HepG2 (cell line): ENCODE measurements at regions not wholly inside any gene's neighbourhood (a gene's known extent, or its start where the extent isn't known, plus 50 kb on each side); places are given as distances from the start of the nearest gene placed in this dataset.
"Not testable (repeated sequence)": the region's sequence is repeated elsewhere in the genome, so short reads cannot be mapped to it uniquely, and the experiment has no call there.

Experiments used
- ATAC-seq: fragments of 200-7000 bp; cut with Tn5 transposase; 3 replicates; pipeline ENCODE4 v1.9.1; 2020; ENCODE audit warnings: mild to moderate bottlenecking, moderate library complexity
- BruUV-seq: library from RNA; stranded (reverse); fragments of 400-500 nt; replicated peaks from 2 replicates; lab custom pipeline; 2021; lab: Mats Ljungman, UMichigan
- CTCF ChIA-PET: fragments of 300-600 bp; formaldehyde crosslinking; extraction: SDS; loops from one replicate; lab custom pipeline; 2021; ENCODE audit warnings: low total read pairs, inconsistent platforms, low intra/inter-chr PET ratio; lab: Yijun Ruan, JAX
- POLR2A ChIA-PET: fragments of 350-600 bp; sonication (Branson Sonifier 250); formaldehyde crosslinking; loops from one replicate; lab custom pipeline; 2020; ENCODE audit warnings: antibody characterized with exemption, inconsistent platforms; lab: Yijun Ruan, JAX
- DNase-seq: peaks from one replicate; pipeline ENCODE4 v3.0.0-alpha.2; 2015; ENCODE audit warnings: low spot score
- FAIRE-seq: peaks from 3 replicates; lab custom pipeline; 2011; peaks lifted over from hg19 to GRCh38; lab: Jason Lieb, UNC
- H2AFZ ChIP-seq: one replicate; pipeline ENCODE4 v1.6.1; 2011; ENCODE audit warnings: low read length, inconsistent platforms
- H3K27ac ChIP-seq: fragments of 300-600 bp; 3 replicates; pipeline ENCODE4 v1.8.0; 2011; ENCODE audit warnings: mixed run types, mild to moderate bottlenecking, mixed read lengths, low read length, inconsistent platforms; ENCODE audit not compliant: insufficient read depth; ENCODE audit errors: extremely low read length
- H3K27me3 ChIP-seq, 2 experiments: fragments of 200-600 bp in 1 of 2; 2 replicates in 1 of 2; 3 replicates in 1 of 2; pipeline versions ENCODE4 v1.6.0 to v1.8.0; 2011; ENCODE audit warnings: low read length in 2 of 2, mild to moderate bottlenecking in 2 of 2, moderate library complexity in 2 of 2, inconsistent platforms in 1 of 2; ENCODE audit not compliant: insufficient read depth in 2 of 2, control insufficient read depth in 1 of 2
- H3K36me3 ChIP-seq, 2 experiments: fragments of 200-600 bp in 1 of 2; replicated peaks in 1 of 2; 2 replicates in 1 of 2; 3 replicates in 1 of 2; pipeline versions ENCODE4 v1.5.1 to v1.8.0; 2011; ENCODE audit warnings: low read length in 2 of 2, inconsistent platforms in 1 of 2; ENCODE audit not compliant: insufficient read depth in 2 of 2, control insufficient read depth in 1 of 2
- H3K4me1 ChIP-seq: 2 replicates; pipeline ENCODE4 v1.5.1; 2012; ENCODE audit warnings: low read length, inconsistent platforms; ENCODE audit not compliant: insufficient read depth
- H3K4me2 ChIP-seq: 2 replicates; pipeline ENCODE4 v1.6.0; 2011; ENCODE audit warnings: low read depth, low read length, inconsistent platforms
- H3K4me3 ChIP-seq, 3 experiments: fragments of 200-600 bp in 1 of 3; sonication (generic), shearing (Covaris generic) in 1 of 3; replicated peaks in 1 of 3; 2 replicates each; pipeline ENCODE4 v1.5.1; 2011 to 2016; ENCODE audit warnings: low read length in 3 of 3, inconsistent platforms in 2 of 3, low read depth in 2 of 3, mild to moderate bottlenecking in 2 of 3, control low read depth in 1 of 3, mixed read lengths in 1 of 3; ENCODE audit not compliant: insufficient read depth in 1 of 3
- H3K79me2 ChIP-seq: one replicate; pipeline ENCODE4 v1.6.1; 2011; ENCODE audit warnings: low read length, inconsistent platforms; ENCODE audit not compliant: insufficient read depth
- H3K9ac ChIP-seq: 2 replicates; pipeline ENCODE4 v1.6.0; 2011; ENCODE audit warnings: mild to moderate bottlenecking, low read depth, low read length, inconsistent platforms; ENCODE audit not compliant: insufficient read depth
- H3K9me3 ChIP-seq: 2 replicates; pipeline ENCODE4 v1.5.1; 2012; ENCODE audit warnings: mild to moderate bottlenecking, low read length
- H4K20me1 ChIP-seq: 2 replicates; pipeline ENCODE4 v1.6.0; 2011; ENCODE audit warnings: inconsistent platforms, mild to moderate bottlenecking, low read length, moderate library complexity; ENCODE audit not compliant: insufficient read depth
- CC2D1A ChIP-seq: sonication (generic); formaldehyde crosslinking; IDR thresholded peaks from 2 replicates; pipeline ENCODE4 v1.8.1; 2023; ENCODE audit warnings: mild to moderate bottlenecking, missing genetic modification reagents
- ERF ChIP-seq: IDR thresholded peaks from 2 replicates; pipeline ENCODE4 v1.6.1; 2018; ENCODE audit warnings: missing biosample characterization, missing genetic modification reagents
- FOXJ3 ChIP-seq: sonication (generic); formaldehyde crosslinking; IDR thresholded peaks from 2 replicates; pipeline ENCODE4 v1.4.0; 2020; ENCODE audit warnings: missing genetic modification reagents, mild to moderate bottlenecking, borderline replicate concordance
- MED8 ChIP-seq: sonication (generic); formaldehyde crosslinking; IDR thresholded peaks from 2 replicates; pipeline ENCODE4 v1.8.1; 2023; ENCODE audit warnings: mild to moderate bottlenecking, missing genetic modification reagents; ENCODE audit not compliant: insufficient replicate concordance
- MTF1 ChIP-seq: sonication (generic); formaldehyde crosslinking; IDR thresholded peaks from 2 replicates; pipeline ENCODE4 v1.5.0; 2020; ENCODE audit warnings: missing genetic modification reagents
- YEATS2 ChIP-seq: sonication (generic); formaldehyde crosslinking; IDR thresholded peaks from 2 replicates; pipeline ENCODE4 v1.4.0; 2020; ENCODE audit warnings: missing genetic modification reagents, borderline replicate concordance
- ZFP82 ChIP-seq: sonication (generic); formaldehyde crosslinking; IDR thresholded peaks from 2 replicates; pipeline ENCODE4 v1.5.1; 2020; ENCODE audit warnings: mild to moderate bottlenecking, missing genetic modification reagents, borderline replicate concordance
- ZKSCAN5 ChIP-seq: sonication (generic); formaldehyde crosslinking; IDR thresholded peaks from 2 replicates; pipeline ENCODE4 v1.5.1; 2020; ENCODE audit warnings: mild to moderate bottlenecking, missing genetic modification reagents
- ZNF367 ChIP-seq: sonication (generic); formaldehyde crosslinking; IDR thresholded peaks from 2 replicates; pipeline ENCODE4 v1.4.0; 2020; ENCODE audit warnings: missing genetic modification reagents, borderline replicate concordance
- ZNF383 ChIP-seq: sonication (generic); formaldehyde crosslinking; IDR thresholded peaks from 2 replicates; pipeline ENCODE4 v1.4.0; 2020; ENCODE audit warnings: missing genetic modification reagents, mild to moderate bottlenecking, borderline replicate concordance
- WGBS: methylation state at CpG from one replicate; pipeline ENCODE4 v1.1.6; 2017; ENCODE audit warnings: low lambda C conversion rate; 5-methylcytosine and 5-hydroxymethylcytosine counted together
- in situ Hi-C: cut with HindIII; loops from 2 replicates; pipeline ENCODE4 v1.10.0; 2017; ENCODE audit warnings: low pct_unique_long_range_greater_than_20kb; ENCODE audit not compliant: extremely low pct_ligation_motif_present
- intact Hi-C: fragments of 100-400 bp; cut with micrococcal nuclease; formaldehyde crosslinking; loops from one replicate; pipeline ENCODE4 v1.10.0; 2022; ENCODE audit not compliant: unreplicated experiment

DNA sequence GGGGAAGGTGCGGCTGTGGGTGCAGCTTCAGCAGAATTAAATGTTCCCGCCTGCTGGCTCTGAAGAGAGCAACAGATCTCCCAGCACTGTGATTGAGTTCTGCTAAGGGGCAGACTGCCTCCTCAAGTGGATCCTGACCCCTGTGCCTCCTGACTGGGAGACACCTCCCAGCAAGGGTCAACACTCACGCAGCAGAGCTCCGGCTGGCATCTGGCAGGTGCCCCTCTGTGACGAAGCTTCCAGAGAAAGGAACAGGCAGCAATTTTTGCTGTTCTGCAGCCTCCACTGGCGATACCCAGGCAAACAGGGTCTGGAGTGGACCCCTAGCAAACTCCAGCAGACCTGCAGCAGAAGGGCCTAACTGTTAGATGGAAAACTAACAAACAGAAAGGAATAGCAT lies 454.3 kb upstream of the MIR17HG start:
- H3K79me2 ChIP-seq, H3K27me3 ChIP-seq, BruUV-seq, FAIRE-seq, H3K9me3 ChIP-seq, H3K4me2 ChIP-seq, DNase-seq, H3K4me1 ChIP-seq, H2AFZ ChIP-seq, ATAC-seq, POLR2A ChIA-PET, H3K27ac ChIP-seq, H3K4me3 ChIP-seq, H3K9ac ChIP-seq, H3K36me3 ChIP-seq, in situ Hi-C loops, intact Hi-C loops, H4K20me1 ChIP-seq, CTCF ChIA-PET: not testable (repeated sequence)
- WGBS: 0% methylated on average over 4 of the region's 6 CpGs

DNA sequence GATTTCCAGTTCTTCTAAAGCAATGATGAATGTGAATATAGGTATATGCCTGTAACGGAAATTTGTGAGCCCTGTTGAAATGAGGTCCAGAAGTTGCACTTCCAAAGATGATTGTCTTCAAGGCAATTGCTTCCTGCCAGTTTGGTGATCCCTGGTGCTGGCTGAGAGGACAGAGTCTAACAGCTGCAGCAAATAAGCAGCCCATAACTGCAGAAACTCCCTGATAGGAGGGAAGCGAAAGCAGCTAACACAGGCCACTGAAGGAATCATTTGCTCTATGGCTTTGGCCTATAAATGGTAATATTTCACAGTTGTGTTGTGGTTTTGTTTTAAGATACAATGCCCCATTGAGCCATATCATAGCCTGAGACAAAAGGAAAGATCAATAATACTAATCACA lies 451.5 kb upstream of the MIR17HG start:
- no TSS peak for BruUV-seq
- Histone ChIP-seq H3K27me3 (no peaks in the 10 kb centered on the region), H3K79me2 (no peaks in the 10 kb centered on the region), H4K20me1 (no peaks in the 10 kb centered on the region), H2AFZ (no peak overlapping the region), H3K4me3 (no peak overlapping the region), H3K4me1 (no peaks in the 10 kb centered on the region), H3K36me3 (no peaks in the 10 kb centered on the region), H3K9me3 (no peaks in the 10 kb centered on the region), H3K4me2 (no peak overlapping the region), H3K27ac (no peak overlapping the region), H3K9ac (no peak overlapping the region)
- no peak for ATAC-seq
- FAIRE-seq: no peak
- no peak for DNase-seq
- WGBS: 3% methylated on average over 2 of the region's 2 CpGs
- TF ChIP-seq MED8 (CRISPR knock-in tag) (no peak), ZKSCAN5 (CRISPR knock-in tag) (no peak), MTF1 (no peak), ERF (CRISPR knock-in tag) (no peak), ZNF367 (CRISPR knock-in tag) (no peak), ZNF383 (no peak), FOXJ3 (no peak), YEATS2 (CRISPR knock-in tag) (no peak), ZFP82 (no peak), CC2D1A (no peak)
- intact Hi-C loops (no loop called here), in situ Hi-C loops (no loop called here)
- CTCF ChIA-PET: no interaction called here
- POLR2A ChIA-PET: no interaction called here
